WI38 (cell line): ENCODE measurements at regions not wholly inside any gene's neighbourhood (a gene's known extent, or its start where the extent isn't known, plus 50 kb on each side); places are given as distances from the start of the nearest gene placed in this dataset.

ENCODE experiments used
- H3K4me3 ChIP-seq: 2 replicates; pipeline ENCODE4 v1.5.1; 2011; ENCODE audit warnings: low read depth, mild to moderate bottlenecking, control low read depth, low read length
- TF ChIP-seq, protein P1 (sequence below): IDR thresholded peaks from 2 replicates; pipeline ENCODE4 v1.5.1; 2012; ENCODE audit warnings: low read depth, mild to moderate bottlenecking, control low read depth, low read length

DNA sequence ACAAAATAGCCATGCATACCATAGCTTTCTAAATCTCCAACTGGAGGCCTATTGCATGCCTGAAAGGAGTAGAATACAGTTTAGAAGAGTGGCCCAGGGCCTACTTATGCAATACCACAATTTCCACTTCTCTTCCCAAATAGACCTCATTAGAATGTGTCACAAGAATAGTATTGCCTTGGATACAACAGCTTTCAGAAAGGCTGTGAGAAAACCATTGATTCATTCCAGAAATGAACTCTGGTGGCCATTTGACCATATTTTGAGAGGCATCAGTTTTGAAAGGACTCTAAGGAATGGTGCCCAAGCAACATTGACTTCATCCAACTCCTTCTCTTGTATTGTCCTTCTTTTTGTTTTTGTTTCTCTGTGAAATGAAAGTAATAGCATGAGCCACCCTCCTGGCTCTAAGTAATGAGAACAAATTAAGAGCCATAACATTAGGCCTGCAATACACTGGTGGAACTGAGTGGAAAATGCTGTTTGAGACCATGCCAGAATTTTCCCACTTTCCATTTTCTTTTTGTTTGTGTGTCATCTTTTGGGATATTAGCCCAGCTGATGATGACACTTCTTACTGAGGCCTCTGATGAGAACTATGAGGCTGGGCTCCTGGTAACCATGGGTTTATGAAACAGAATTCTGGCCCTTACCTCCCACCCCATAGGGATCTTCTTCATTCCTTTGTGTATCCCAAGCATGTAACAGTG is 90.2 kb downstream of the TMEM174 start:
- TF ChIP-seq, protein P1, sequence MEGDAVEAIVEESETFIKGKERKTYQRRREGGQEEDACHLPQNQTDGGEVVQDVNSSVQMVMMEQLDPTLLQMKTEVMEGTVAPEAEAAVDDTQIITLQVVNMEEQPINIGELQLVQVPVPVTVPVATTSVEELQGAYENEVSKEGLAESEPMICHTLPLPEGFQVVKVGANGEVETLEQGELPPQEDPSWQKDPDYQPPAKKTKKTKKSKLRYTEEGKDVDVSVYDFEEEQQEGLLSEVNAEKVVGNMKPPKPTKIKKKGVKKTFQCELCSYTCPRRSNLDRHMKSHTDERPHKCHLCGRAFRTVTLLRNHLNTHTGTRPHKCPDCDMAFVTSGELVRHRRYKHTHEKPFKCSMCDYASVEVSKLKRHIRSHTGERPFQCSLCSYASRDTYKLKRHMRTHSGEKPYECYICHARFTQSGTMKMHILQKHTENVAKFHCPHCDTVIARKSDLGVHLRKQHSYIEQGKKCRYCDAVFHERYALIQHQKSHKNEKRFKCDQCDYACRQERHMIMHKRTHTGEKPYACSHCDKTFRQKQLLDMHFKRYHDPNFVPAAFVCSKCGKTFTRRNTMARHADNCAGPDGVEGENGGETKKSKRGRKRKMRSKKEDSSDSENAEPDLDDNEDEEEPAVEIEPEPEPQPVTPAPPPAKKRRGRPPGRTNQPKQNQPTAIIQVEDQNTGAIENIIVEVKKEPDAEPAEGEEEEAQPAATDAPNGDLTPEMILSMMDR = no peak
- H3K4me3 ChIP-seq = no peak overlapping the region

DNA sequence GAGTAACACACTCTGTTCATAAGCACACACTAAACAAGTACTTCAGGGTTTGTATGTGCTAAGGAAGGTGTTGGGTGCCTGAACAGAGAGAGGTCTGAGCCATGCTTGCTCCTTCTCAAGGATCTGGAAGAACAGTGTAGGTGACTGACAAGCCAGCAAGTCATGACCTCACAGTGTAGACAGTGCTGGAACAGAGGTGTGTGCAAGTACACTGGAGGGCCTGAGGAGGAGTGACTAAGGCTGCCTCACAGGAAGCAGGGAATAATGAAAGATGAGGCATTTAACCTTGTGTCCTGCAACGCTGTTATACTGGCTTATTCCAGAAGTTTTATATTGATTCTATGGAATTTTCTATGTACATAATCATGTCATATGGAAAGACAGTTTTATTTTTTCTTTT is 83.9 kb downstream of the TMEM174 start:
- H3K4me3 ChIP-seq = no peak overlapping the region
- TF ChIP-seq, protein P1 = no peak

DNA sequence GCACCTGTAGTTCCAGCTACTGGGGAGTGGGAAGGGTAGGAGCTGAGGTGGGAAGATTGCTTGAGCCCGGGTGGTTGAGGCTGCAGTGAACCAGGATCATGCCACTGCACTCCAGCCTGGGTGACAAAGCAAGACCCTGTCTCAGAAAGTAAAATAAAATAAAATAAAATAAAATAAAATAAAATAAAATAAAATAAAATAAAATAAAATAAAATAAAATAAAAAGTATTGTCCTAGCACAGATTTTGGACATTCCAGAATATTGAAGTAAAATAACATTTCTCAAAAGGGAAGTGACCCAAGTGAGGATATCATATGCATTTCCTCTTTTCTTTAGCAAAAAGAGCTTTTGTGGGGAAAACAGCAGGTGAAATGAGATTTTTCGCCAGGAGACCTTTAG is 83.5 kb downstream of the TMEM174 start:
- TF ChIP-seq, protein P1 = no peak
- H3K4me3 ChIP-seq = no peak overlapping the region

DNA sequence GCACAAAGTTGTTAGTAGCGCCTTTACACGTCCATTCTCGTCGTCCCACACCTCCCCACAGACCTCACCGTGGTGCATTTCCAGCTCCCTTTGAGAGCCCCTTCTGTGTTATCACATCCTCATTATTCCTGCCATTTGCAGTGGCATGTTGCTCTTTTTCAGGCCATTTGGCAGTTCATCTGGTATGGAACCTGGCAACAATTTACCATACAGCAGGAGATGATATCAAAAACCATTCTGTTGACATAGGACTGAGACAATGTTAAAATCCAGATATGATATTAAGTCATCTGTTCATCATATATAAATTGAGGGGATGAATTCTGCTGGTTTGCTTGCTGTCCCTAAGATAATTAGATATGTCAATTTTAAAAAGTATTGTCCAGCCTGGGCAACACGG is 83.0 kb downstream of the TMEM174 start:
- TF ChIP-seq, protein P1 = no peak
- no peak overlapping the region for H3K4me3 ChIP-seq

DNA sequence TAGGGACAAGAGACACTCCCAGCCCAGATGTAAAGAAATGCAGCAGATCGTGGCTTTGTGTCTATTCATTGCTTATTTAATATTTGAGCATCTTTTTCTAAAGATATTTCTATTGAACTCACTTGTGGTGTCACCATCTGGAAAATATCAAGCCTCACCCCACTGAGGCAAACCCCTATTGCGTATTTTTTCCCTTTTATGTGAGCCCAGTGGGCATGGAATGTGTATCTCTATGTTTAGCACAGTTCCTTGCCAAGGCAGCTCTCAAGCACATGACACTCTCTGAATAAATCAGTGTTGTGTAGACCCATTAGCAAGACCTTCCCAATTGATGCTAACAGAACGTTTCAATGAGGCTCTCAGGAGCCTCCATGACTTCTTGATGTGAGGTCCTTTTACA is 81.6 kb downstream of the TMEM174 start:
- TF ChIP-seq, protein P1 = no peak
- H3K4me3 ChIP-seq = no peak overlapping the region

DNA sequence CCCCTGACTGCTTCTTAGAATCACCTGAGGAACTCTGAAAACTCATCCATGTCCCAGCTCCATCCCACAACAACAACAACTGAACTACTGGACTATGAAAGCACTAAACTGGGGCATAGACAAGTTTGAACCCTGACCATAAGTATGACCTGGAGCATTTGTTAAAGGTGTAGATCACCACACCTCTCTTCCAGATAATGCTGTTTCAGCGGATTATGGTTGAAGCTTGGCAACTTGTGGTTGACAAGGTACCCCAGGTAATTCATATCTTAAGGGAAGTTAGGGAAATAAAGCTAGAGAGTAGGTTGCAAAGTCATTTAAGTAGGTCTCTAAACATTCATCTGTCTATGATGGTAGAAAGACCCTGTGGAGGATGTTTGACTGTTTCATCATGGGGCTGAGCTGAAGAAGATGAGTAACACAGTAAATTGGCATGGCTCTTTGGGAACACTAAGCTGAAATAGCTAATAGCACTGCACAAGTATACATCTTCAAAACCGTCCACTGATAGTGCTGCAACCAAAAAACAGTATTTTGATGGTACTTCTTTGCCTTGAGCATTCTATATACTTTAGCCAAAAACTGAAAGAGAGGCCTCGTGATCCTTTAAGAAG is 80.2 kb downstream of the TMEM174 start:
- H3K4me3 ChIP-seq = no peak overlapping the region
- TF ChIP-seq, protein P1 = no peak

DNA sequence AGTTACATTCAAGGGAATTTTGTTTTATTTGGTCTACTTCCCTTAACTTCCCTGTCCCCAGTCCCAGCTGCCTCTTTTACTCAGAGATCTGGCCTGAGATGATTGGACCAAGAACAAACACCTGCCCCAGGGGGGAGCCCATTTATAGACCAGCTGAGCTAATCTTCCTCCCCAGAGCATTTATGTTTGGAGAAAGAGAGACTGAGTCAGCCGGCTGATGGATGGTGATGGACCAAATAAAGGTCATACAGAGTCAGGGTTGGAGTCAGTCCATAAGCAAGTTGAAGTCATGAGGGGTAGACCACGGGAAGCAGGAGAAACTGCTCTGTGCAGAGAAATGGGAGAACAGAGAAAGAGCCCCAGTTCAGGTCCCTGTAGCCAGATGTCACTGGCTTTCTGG is 77.7 kb downstream of the TMEM174 start:
- no peak overlapping the region for H3K4me3 ChIP-seq
- TF ChIP-seq, protein P1 = no peak
